Mucosa of stomach (tissue), 1 donor: ENCODE measurements at regions not wholly inside any gene's neighbourhood (a gene's known extent, or its start where the extent isn't known, plus 50 kb on each side); places are given as distances from the start of the nearest gene placed in this dataset.

Source experiments
- H3K27me3 ChIP-seq: one replicate; pipeline ENCODE4 v1.7.0; 2013; ENCODE audit warnings: mild to moderate bottlenecking, low read length; ENCODE audit not compliant: control insufficient read depth, insufficient read depth
- H3K36me3 ChIP-seq: one replicate; pipeline ENCODE4 v1.7.0; 2013; ENCODE audit warnings: low read length; ENCODE audit not compliant: control insufficient read depth, insufficient read depth
- H3K4me1 ChIP-seq: one replicate; pipeline ENCODE4 v1.7.0; 2013; ENCODE audit warnings: mild to moderate bottlenecking, low read length; ENCODE audit not compliant: control insufficient read depth, insufficient read depth
- H3K4me3 ChIP-seq: one replicate; pipeline ENCODE4 v1.7.0; 2013; ENCODE audit warnings: low read length
- H3K9ac ChIP-seq: one replicate; pipeline ENCODE4 v1.7.0; 2013; ENCODE audit warnings: mild to moderate bottlenecking, low read length, moderate library complexity
- H3K9me3 ChIP-seq: one replicate; pipeline ENCODE4 v1.7.0; 2013; ENCODE audit warnings: mild to moderate bottlenecking, low read length, moderate library complexity; ENCODE audit not compliant: control insufficient read depth
- donor health status: Pancreatic carcinoma.

DNA sequence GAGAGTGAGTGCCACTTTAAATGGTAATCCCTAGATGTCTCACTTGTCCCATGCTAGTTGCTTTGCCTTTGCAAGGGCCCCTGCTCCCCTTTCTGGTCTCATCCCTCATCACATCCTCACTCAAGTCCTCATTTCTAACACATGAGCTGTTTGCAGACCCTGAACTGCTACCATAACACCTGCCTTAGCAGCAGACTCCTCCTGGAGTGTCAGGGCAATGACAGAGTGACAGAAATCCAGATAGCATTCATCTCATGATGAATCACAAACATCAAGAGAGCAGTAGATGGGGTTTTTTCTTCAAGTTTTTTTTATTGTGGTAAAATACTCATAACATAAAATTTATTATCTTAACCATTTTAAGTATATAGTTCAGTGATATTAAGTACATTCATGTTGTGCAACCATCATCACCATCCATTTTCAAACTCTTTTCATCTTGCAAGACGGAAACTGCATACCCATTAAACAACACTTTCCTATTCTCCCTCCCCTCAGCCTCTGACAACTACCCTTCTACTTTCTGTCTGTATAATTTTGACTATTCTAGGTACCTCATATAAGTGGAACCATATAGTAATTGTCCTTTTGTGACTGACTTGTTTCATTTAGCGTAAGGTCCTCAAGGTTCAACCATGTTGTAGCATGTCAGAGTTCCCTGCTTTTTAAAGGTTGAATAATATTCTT lies 133.2 kb upstream of the RPS6KA3 start:
- Histone ChIP-seq H3K4me3 (no peak overlapping the region), H3K9ac (no peak overlapping the region), H3K9me3 (no peaks in the 10 kb centered on the region), H3K36me3 (no peaks in the 10 kb centered on the region), H3K4me1 (peaks cover 4% of the 10 kb centered on the region), H3K27me3 (no peaks in the 10 kb centered on the region)

DNA sequence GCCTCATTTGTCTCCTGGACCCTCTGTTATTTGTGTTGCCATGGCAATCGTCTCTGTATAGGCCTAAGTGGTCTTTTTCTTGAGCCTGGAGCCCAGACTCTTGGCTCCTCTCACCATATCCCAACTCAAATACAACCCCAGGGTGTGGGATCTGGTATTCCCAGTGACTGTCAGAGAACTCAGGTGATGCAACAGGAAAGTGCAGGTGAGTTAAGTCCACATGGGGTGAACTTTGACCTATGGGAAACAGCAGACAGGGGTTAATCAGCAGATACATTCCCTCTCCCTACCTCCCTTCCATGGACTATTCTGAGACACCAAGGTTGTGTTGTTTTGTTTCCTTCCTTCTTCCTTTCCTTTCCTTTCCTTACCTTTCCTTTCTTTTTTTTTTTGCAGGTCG lies 130.9 kb upstream of the RPS6KA3 start:
- H3K27me3 ChIP-seq, result no peaks in the 10 kb centered on the region
- H3K4me3 ChIP-seq, result no peak overlapping the region
- H3K4me1 ChIP-seq, result peaks cover 8% of the 10 kb centered on the region
- no peaks in the 10 kb centered on the region for H3K9me3 ChIP-seq
- H3K36me3 ChIP-seq, result no peaks in the 10 kb centered on the region
- H3K9ac ChIP-seq, result no peak overlapping the region

DNA sequence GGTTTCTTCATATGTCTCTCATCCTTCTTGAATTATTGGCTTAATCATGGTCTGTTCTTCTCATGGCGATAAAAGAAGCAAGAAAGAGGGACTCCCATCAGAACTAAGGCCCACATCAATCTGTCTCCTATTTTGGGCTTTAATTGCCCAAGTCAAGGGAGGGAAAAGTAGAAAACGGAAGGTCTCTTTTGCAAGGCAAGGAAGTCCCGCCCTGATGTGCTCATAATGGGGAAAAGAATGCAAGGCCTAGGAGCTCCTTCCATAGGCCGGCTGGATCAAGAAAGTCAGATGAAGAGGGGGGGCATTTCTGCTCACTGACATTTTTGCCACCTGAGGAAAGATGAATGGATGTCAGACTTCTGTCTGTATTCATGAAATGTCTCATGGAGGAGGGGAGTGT lies 127.7 kb upstream of the RPS6KA3 start:
- Histone ChIP-seq H3K4me3 (no peak overlapping the region), H3K36me3 (no peaks in the 10 kb centered on the region), H3K27me3 (no peaks in the 10 kb centered on the region), H3K9me3 (no peaks in the 10 kb centered on the region), H3K9ac (no peak overlapping the region), H3K4me1 (peaks cover 8% of the 10 kb centered on the region)

DNA sequence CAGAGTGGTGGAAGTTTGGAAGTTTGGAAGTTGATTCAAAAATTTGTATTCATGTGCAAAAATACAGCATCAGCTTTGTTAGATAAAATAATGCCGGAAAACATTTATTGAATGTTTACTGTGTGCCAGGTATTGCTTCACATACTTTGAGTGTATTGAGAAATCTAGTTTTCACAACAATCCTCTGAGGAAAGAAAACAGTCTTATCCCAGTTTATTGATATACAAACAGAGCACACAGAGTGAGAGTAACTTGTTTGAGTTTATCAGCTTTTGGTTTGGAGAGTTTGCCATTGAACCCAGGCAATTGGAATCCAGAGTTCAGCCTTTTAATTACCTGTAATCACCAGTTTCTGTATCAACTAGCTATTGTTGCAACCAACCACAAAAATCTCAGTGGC lies 127.2 kb upstream of the RPS6KA3 start:
- no peak overlapping the region for H3K9ac ChIP-seq
- H3K4me1 ChIP-seq, result peaks cover 8% of the 10 kb centered on the region
- H3K36me3 ChIP-seq, result no peaks in the 10 kb centered on the region
- no peak overlapping the region for H3K4me3 ChIP-seq
- H3K9me3 ChIP-seq, result no peaks in the 10 kb centered on the region
- no peaks in the 10 kb centered on the region for H3K27me3 ChIP-seq

DNA sequence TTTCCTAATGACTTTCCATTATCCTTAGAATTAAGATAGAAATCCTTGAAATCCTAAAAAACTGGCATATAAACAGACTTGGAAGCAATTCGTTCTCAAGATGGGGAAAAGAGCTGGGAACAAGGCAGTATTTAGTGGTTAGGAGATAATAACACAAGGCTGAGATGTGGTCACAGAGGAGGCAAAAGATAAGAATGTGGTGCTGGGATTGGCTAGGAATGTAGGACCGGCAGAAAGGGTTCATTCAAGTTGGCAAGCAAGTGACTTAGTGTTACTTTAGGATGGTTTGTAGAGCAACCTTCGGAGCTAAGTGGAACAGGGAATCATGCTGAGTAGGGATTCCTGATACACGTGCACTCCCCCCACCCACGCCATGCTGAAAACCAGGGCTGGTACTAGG lies 121.9 kb upstream of the RPS6KA3 start:
- Histone ChIP-seq H3K9ac (no peak overlapping the region), H3K4me1 (no peaks in the 10 kb centered on the region), H3K4me3 (no peak overlapping the region), H3K27me3 (no peaks in the 10 kb centered on the region), H3K36me3 (no peaks in the 10 kb centered on the region), H3K9me3 (no peaks in the 10 kb centered on the region)

DNA sequence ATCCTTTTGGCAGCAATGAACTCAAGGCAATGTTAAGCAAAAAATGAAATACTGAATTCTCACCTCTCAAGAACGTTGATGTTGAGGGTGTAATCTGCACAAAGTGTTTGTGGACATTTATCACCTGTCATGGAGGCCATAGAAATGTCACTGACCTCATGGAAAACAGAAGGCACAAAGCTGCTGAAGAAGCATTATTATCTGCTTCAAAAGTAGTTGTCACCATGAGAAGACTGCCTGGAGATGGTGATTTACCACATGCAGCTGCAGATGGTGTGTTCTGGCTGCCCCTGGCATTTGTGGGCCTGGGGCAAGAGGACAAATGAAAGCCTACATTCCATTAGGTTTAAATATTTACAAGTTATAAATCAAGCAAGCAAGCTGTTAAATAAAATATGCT lies 116.8 kb upstream of the RPS6KA3 start:
- Histone ChIP-seq H3K27me3 (no peaks in the 10 kb centered on the region), H3K9me3 (no peaks in the 10 kb centered on the region), H3K4me1 (peaks cover 5% of the 10 kb centered on the region), H3K36me3 (no peaks in the 10 kb centered on the region), H3K9ac (no peak overlapping the region), H3K4me3 (no peak overlapping the region)

DNA sequence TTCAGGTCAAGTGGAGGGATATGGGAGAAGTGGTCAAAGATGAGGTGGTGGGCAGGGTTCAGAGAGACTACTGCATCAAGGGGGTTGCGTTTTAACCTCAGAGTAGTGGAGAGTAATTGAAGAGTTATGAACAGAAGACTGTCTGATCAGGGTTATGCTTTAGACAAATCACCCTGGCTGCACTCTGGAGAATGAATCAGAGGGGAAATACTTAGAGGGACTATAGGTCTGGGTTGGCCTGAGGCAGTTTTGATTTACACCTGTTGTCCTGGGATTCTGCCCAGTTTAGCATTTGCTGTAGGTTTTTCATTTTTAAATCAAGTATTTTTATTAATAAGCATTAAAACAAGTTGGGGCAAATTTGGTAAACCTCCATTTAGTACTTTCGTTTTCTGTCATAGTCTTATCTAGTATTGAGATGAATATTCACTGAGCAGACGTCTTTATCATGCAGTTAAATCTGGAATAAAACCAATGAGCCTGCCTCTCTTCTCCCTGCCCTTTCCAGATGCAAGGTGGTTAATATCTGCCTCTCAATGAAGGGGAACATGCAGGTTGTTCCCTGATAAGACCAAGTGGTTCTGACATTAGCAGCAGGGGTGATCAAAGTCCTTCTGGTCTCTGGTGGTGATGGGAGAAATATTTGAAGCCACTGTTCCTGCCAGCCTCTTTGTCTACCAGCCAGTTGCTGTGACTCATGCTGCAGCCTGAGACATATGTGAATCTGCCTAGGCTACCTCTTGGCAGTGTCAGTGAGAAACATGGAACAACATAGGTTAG lies 116.0 kb upstream of the RPS6KA3 start:
- Histone ChIP-seq H3K9ac (no peak overlapping the region), H3K4me1 (peaks cover 7% of the 10 kb centered on the region), H3K36me3 (no peaks in the 10 kb centered on the region), H3K27me3 (no peaks in the 10 kb centered on the region), H3K9me3 (no peaks in the 10 kb centered on the region), H3K4me3 (no peak overlapping the region)

DNA sequence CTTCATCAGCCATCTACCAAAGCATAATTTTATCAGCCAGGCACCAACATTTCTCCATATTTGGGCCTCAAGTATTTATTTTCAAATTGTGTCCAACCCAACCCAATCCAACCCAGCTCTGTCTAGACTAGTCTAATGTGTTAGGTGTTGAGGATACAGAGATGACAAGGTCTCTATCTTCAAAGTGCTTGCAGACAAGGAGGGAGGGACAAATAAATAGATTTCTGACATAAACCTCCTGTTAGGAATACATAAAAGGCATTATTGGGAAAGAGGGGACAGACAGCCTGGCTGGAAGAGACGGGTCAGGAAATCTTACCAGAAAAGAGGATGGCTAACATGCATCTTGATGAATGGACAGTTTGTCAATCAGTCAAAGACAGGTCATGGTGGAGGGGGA lies 115.4 kb upstream of the RPS6KA3 start:
- Histone ChIP-seq H3K9ac (no peak overlapping the region), H3K36me3 (no peaks in the 10 kb centered on the region), H3K9me3 (no peaks in the 10 kb centered on the region), H3K4me1 (peaks cover 10% of the 10 kb centered on the region), H3K27me3 (no peaks in the 10 kb centered on the region), H3K4me3 (no peak overlapping the region)

DNA sequence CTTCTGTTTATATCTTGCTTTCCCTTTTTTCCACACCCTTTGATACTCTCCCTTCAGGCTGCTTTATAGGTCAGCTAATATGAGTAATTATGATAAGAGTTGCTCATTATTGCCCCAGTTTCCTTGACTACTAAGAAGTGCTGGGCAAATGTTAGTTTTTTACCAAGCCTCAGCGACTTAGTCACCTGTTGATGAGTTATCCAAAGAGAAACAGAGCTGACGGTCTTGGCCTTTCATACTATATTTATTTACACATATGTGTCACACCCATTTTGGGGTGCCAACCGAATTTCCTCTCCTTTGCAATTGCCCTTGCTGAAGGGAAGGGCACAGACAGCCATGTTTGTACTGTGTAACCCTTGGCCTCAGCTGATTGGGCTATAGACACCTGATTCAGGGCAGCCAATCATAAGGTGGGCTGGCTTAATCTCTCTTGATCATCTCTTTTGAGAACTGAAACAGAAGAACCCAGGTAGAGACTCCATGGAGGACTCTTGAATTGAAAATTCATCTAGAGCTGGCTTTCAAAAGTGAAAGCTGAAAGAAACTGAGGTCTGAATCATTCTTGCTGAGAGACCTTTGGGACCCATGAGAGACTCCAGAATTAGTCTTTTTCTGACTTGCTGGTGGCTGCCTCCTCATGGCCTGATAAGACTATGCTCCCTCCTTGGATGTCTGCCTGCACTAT lies 111.7 kb upstream of the RPS6KA3 start:
- Histone ChIP-seq H3K9ac (no peak overlapping the region), H3K4me1 (peaks cover 24% of the 10 kb centered on the region), H3K27me3 (no peaks in the 10 kb centered on the region), H3K9me3 (no peaks in the 10 kb centered on the region), H3K4me3 (no peak overlapping the region), H3K36me3 (no peaks in the 10 kb centered on the region)

DNA sequence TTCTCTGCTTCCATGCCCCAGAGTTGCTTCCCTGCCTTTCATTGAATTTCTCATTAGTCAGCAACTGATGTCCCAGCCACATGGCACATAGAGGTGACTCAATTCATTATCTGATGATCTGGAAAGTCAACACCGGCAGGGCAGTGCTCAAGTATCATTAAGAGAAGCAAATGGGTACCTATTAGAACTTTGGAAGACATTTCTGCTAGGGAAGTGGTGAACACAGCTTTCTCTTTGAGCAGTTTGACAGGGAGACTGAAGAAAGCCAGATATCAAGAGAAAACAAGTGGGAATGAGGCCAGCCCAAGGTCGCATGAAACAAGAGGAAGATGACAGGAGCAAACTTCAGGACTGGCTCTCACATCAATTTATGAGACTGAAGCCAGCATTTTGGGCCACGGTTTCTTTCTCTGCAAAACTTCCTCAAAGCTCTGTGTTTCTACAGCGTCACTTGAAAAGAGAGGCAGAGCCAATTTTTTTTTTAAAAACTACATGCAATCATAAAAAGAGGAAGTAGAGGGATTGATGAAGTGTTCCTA lies 108.3 kb upstream of the RPS6KA3 start:
- H3K36me3 ChIP-seq, result no peaks in the 10 kb centered on the region
- no peaks in the 10 kb centered on the region for H3K27me3 ChIP-seq
- no peaks in the 10 kb centered on the region for H3K9me3 ChIP-seq
- H3K9ac ChIP-seq, result no peak overlapping the region
- peaks cover 30% of the 10 kb centered on the region for H3K4me1 ChIP-seq
- H3K4me3 ChIP-seq, result no peak overlapping the region

DNA sequence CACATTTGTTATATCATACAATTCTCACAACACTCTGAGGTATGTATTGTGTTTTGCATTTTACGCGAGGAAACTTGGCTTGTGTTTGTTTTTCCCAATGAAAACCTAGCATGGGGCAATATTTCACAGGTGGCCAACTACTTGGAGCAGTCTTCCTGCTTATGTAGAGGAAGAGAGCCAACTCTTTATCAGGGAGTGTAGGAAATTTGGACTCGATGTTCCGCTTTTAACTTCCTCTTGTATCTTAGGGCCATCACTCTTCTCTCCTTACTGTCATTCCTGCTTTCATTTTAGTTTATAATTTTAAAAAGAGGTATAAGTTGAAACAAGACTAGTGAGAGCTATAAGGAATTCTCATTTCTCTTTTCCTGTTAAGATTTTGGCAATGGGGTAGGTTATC lies 107.7 kb upstream of the RPS6KA3 start:
- peaks cover 30% of the 10 kb centered on the region for H3K4me1 ChIP-seq
- no peak overlapping the region for H3K9ac ChIP-seq
- H3K4me3 ChIP-seq, result no peak overlapping the region
- H3K9me3 ChIP-seq, result no peaks in the 10 kb centered on the region
- no peaks in the 10 kb centered on the region for H3K27me3 ChIP-seq
- H3K36me3 ChIP-seq, result no peaks in the 10 kb centered on the region

DNA sequence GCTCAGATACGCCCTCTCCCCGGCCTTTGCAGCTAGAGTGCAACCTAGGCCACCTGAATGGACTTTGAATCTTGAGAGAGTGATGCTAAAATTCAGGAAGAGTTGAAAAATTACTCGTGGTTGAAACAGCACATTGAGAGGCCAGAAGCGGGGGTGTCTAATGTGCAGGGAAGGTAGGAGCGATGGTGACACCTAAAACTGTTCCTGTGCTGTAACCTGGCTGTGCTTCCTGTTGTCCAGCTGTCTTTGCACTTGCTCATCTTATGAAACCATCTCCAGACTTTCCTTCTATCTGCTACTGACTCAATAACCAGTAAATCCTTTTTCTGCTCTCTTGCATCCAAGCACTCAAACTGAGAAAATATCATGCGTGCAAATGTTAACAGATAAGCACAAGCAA lies 106.4 kb upstream of the RPS6KA3 start:
- H3K9me3 ChIP-seq, result no peaks in the 10 kb centered on the region
- peaks cover 23% of the 10 kb centered on the region for H3K4me1 ChIP-seq
- no peaks in the 10 kb centered on the region for H3K36me3 ChIP-seq
- no peak overlapping the region for H3K4me3 ChIP-seq
- H3K27me3 ChIP-seq, result no peaks in the 10 kb centered on the region
- no peak overlapping the region for H3K9ac ChIP-seq
